ENCODE measurements at regions not wholly inside any gene's neighbourhood (a gene's known extent, or its start where the extent isn't known, plus 50 kb on each side); places are given as distances from the start of the nearest gene placed in this dataset.

- TF ChIP-seq, protein P1, sequence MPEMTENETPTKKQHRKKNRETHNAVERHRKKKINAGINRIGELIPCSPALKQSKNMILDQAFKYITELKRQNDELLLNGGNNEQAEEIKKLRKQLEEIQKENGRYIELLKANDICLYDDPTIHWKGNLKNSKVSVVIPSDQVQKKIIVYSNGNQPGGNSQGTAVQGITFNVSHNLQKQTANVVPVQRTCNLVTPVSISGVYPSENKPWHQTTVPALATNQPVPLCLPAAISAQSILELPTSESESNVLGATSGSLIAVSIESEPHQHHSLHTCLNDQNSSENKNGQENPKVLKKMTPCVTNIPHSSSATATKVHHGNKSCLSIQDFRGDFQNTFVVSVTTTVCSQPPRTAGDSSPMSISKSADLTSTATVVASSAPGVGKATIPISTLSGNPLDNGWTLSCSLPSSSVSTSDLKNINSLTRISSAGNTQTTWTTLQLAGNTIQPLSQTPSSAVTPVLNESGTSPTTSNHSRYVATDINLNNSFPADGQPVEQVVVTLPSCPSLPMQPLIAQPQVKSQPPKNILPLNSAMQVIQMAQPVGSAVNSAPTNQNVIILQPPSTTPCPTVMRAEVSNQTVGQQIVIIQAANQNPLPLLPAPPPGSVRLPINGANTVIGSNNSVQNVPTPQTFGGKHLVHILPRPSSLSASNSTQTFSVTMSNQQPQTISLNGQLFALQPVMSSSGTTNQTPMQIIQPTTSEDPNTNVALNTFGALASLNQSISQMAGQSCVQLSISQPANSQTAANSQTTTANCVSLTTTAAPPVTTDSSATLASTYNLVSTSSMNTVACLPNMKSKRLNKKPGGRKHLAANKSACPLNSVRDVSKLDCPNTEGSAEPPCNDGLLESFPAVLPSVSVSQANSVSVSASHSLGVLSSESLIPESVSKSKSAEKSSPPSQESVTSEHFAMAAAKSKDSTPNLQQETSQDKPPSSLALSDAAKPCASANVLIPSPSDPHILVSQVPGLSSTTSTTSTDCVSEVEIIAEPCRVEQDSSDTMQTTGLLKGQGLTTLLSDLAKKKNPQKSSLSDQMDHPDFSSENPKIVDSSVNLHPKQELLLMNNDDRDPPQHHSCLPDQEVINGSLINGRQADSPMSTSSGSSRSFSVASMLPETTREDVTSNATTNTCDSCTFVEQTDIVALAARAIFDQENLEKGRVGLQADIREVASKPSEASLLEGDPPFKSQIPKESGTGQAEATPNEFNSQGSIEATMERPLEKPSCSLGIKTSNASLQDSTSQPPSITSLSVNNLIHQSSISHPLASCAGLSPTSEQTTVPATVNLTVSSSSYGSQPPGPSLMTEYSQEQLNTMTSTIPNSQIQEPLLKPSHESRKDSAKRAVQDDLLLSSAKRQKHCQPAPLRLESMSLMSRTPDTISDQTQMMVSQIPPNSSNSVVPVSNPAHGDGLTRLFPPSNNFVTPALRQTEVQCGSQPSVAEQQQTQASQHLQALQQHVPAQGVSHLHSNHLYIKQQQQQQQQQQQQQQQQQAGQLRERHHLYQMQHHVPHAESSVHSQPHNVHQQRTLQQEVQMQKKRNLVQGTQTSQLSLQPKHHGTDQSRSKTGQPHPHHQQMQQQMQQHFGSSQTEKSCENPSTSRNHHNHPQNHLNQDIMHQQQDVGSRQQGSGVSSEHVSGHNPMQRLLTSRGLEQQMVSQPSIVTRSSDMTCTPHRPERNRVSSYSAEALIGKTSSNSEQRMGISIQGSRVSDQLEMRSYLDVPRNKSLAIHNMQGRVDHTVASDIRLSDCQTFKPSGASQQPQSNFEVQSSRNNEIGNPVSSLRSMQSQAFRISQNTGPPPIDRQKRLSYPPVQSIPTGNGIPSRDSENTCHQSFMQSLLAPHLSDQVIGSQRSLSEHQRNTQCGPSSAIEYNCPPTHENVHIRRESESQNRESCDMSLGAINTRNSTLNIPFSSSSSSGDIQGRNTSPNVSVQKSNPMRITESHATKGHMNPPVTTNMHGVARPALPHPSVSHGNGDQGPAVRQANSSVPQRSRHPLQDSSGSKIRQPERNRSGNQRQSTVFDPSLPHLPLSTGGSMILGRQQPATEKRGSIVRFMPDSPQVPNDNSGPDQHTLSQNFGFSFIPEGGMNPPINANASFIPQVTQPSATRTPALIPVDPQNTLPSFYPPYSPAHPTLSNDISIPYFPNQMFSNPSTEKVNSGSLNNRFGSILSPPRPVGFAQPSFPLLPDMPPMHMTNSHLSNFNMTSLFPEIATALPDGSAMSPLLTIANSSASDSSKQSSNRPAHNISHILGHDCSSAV (CRISPR knock-in tag; IDR thresholded peaks at IDR 0.05; ENCODE audit: borderline replicate concordance): no peak
- no peak for TF ChIP-seq DRAP1 (CRISPR knock-in tag; IDR thresholded peaks at IDR 0.05)
- no peak for TF ChIP-seq KMT2A (CRISPR knock-in tag; IDR thresholded peaks at IDR 0.05)
- TF ChIP-seq ZNF382 (CRISPR knock-in tag; IDR thresholded peaks at IDR 0.05; ENCODE audit: borderline replicate concordance): no peak
- TF ChIP-seq POLR2G (IDR thresholded peaks at IDR 0.05; ENCODE audit: low read depth, low read length): no peak
- TF ChIP-seq ZNF761 (CRISPR knock-in tag; conservative IDR thresholded peaks at IDR 0.05): no peak
- TF ChIP-seq, protein P2, sequence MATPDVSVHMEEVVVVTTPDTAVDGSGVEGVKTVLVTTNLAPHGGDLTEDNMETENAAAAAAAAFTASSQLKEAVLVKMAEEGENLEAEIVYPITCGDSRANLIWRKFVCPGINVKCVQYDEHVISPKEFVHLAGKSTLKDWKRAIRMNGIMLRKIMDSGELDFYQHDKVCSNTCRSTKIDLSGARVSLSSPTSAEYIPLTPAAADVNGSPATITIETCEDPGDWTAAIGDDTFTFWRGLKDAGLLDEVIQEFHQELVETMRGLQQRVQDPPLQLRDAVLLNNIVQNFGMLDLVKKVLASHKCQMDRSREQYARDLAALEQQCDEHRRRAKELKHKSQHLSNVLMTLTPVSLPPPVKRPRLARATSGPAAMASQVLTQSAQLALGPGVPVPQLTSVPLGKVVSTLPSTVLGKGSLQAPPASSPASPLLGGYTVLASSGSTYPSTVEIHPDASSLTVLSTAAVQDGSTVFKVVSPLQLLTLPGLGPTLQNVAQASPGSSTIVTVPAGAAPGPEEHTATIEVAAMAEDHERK (CRISPR knock-in tag; IDR thresholded peaks at IDR 0.05; ENCODE audit: low read depth): no peak
- no peak for TF ChIP-seq SRSF4 (IDR thresholded peaks at IDR 0.05; ENCODE audit: low read depth, low read length, poor library complexity, severe bottlenecking)
- no peak for TF ChIP-seq ERF (CRISPR knock-in tag; IDR thresholded peaks at IDR 0.05)
- no peak for TF ChIP-seq ATF3 (CRISPR knock-in tag; IDR thresholded peaks at IDR 0.05)
These were observed 539.6 kb downstream of the PID1 start (continued) for GRCh38 chr2:228731517-228731916.

All from HepG2 (cell line).